Stimulated activated CD4-positive, alpha-beta T cell treated with anti-CD3 and anti-CD28 coated beads, TNF-alpha, amount 100 ng/mL, for 48 hours (primary cell): ENCODE measurements at regions not wholly inside any gene's neighbourhood (a gene's known extent, or its start where the extent isn't known, plus 50 kb on each side); places are given as distances from the start of the nearest gene placed in this dataset.
"Not testable (repeated sequence)": the region's sequence is repeated elsewhere in the genome, so short reads cannot be mapped to it uniquely, and the experiment has no call there.

ENCODE experiments used
- DNase-seq, 3 donors: peaks; one replicate each; pipeline ENCODE4 v3.0.0-alpha.2; 2020; ENCODE audit warnings: low read depth in 3 of 3

DNA sequence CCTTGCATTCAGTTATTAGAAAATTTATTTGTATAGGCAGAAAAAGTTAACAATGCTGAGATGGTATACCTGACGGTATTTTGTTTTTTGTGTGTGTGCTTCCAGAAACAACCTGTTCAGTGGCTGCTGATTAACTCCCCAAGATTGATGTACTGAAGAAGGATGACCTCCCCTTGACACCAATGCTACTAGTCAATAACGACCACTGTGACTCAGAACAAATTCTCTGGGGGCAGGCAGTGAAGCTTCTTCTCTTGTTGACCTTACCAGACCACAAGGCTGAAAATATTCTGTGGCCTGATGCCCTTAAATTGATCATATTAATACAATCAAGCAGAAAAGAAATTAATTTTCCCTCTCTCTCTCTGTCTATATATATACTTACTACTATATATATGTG, 1182.9 kb upstream of the CRIM1 start:
- no peak for DNase-seq

DNA sequence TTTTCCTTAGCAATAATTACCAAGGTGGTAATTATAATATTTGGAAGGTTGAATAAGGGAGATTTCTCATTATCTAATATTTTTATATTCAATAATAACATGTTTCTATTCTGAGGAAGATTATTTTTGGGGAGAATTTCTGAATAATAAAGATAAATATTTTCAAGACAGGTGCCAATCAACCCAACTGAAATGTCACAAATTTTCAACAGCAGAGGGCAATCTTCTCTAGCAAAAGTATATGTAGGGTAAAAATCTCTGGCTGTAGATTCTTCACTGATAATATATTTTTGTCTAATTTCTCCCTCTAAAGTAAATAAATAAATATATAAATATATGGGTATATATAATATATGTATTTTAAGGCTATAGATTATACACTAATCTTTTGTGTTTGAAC, 1187.2 kb upstream of the CRIM1 start:
- DNase-seq: no peak

DNA sequence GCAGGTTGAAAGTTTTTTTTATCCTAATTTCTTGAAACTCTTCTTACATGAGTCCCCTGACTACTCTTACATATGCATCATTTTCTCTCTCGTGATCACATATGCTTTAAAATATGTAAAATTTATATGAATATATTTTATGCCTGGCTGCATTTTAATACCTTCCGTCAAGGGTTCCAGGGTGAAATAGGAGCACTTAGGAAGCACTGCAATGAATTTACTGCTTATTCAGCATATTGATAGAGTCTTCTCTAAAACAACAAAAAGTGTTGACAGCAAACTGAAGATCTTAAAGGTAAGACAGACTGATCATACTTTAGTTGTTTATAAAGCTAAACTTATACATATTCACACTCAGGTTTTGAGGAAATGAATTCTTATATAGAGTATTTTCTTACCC, 1191.6 kb upstream of the CRIM1 start:
- no peak for DNase-seq

- no peak for DNase-seq
Measured at GRCh38 chr2:35160871-35161270, 1194.7 kb upstream of the CRIM1 start.

DNA sequence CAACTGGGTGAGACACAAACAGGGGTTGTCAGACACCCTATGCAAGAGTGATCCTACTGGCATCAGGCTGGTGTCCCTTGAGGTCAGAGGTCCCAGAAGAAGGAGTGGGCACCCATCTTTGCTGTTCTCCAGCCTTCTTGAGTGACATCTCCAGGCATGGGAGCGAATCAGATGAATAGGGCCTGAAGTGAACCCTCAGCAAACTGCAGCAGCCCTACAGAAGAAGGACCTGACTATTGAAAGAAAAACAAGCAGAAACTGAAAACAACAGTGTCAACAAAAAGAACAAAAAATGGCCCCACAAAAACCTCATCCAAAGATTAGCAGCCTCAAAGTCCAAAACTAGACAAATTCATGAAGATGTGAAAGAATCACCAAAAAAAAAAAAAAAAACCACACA, 1229.7 kb upstream of the CRIM1 start:
- DNase-seq: no peak

- DNase-seq: no peak
Measured at GRCh38 chr2:35125278-35125677, 1230.3 kb upstream of the CRIM1 start.

DNA sequence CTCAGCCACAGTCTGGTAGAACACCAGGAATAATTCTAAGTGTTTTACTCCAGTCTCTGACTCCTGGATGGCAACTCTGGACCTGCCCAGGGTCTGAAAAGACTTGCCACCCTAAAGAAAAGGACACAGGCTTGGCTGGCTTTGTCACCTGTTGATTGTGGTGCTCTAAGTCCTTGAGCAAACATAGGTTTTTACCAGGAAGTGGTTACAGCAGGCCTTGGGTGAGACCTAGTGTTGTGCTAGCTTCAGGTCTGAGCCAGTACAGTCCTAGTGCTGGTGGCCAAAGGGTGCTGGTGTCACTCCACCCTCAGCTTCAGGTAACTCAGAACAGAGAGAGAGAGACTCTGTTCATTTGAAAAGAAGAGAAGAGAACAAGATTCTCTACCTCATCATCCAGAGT, 1239.4 kb upstream of the CRIM1 start:
- no peak for DNase-seq

GRCh38 chr2:35114765-35115164, 1240.8 kb upstream of the CRIM1 start:
- no peak for DNase-seq

DNA sequence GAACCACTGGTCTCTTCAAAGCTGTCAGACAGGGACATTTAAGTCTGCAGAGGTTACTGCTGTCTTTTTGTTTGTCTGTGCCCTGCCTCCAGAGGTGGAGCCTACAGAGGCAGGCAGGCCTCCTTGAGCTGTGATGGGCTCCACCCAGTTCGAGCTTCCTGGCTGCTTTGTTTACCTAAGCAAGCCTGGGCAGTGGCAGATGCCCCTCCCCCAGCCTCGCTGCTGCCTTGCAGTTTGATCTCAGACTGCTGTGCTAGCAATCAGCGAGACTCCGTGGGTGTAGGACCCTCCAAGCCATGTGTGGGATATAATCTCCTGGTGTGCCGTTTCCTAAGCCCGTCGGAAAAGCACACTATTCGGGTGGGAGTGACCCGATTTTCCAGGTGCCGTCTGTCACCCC, 1243.2 kb upstream of the CRIM1 start:
- DNase-seq: not testable (repeated sequence)

- no peak for DNase-seq
Measured at GRCh38 chr2:35104309-35104708, 1251.3 kb upstream of the CRIM1 start.

DNA sequence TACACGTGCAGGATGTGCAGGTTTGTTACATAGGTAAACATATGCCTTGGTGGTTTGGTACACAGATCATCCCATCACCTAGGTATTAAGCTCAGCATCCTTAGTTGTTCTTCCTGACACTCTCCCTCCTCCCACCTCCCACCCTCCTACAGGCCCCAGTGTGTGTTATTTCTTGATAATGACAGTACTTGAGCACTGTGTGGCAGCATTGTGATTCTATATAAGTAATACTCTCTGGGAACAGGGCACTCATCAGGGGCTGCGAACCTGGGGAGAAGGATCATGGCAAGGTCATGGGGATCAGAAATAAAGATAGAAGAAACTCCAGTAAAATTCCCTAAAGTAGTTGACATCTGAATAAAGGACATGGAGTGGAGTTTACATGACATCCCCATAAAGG, 1256.2 kb upstream of the CRIM1 start:
- DNase-seq: no peak

- no peak for DNase-seq
Measured at GRCh38 chr2:35082072-35082471, 1273.5 kb upstream of the CRIM1 start.

- no peak for DNase-seq
Measured at GRCh38 chr2:35081622-35082015, 1274.0 kb upstream of the CRIM1 start.

GRCh38 chr2:35081001-35081621, 1274.5 kb upstream of the CRIM1 start:
- no peak for DNase-seq

- no peak for DNase-seq
Measured at GRCh38 chr2:35080231-35080910, 1275.2 kb upstream of the CRIM1 start.

DNA sequence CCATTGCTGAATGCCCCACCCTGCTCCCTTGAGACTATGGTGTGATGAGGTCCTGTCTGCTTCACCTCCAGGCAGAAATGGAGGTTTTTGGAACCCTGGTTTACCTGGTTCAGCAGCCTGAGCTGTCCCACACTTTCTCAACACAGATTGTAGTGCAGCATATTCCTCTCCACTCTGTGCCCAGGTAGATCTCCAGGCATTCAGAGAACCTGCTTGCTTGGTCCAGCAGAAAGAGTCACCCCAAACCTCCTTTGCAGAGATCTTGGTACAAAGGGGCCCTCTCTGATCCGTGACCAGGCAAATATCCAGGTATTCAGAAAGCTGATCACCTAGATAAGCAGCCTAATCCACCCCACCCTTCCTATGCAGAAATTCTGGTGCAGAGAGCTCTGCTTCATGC, 1288.2 kb upstream of the CRIM1 start:
- no peak for DNase-seq

- DNase-seq: no peak
Measured at GRCh38 chr2:35063836-35064235, 1291.7 kb upstream of the CRIM1 start.

- no peak for DNase-seq
Measured at GRCh38 chr2:35035883-35036282, 1319.7 kb upstream of the CRIM1 start.

DNA sequence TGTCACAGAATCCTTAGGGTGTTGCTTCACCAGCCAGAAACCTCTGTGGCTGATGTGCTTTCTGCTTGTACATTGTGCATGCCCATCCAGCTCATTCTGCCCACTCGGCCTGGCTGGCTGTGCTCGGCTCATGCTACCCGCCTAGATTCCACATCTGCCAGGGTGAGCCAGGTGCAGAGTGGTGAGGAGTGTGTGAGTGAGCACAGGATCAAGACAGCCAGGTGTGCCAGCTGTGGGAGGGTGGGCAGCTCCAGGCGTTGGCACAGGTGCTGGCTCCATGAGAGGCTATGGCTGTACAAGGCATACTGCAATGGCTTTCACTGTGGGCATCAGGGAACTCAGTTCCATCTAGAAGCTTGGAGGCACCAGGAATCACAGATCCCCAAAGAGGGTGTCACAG, 1321.8 kb upstream of the CRIM1 start:
- DNase-seq: no peak

- no peak for DNase-seq
Measured at GRCh38 chr2:35023545-35023944, 1332.0 kb upstream of the CRIM1 start.

GRCh38 chr2:35000453-35000852, 1355.1 kb upstream of the CRIM1 start:
- no peak for DNase-seq

GRCh38 chr2:34998741-34999140, 1356.8 kb upstream of the CRIM1 start:
- no peak for DNase-seq

DNA sequence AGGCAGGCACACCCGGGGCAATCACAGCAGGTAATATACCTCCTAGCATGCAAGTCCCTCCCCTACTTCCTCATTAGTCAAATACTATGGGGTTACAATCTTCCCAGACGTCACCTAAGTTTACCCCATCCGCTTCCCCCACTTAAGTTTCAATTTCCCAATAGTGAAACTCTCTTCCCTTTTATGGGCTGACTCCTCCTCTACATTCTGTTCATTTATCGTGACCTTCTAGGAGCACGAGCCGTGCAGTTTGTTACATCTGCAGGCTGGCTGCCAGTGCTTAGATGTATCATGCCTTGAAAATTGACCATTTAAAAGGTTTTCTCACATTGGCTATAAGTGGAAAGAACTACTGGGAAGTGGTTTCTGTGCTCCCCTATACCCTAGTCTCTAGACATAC, 1357.8 kb upstream of the CRIM1 start:
- no peak for DNase-seq

DNA sequence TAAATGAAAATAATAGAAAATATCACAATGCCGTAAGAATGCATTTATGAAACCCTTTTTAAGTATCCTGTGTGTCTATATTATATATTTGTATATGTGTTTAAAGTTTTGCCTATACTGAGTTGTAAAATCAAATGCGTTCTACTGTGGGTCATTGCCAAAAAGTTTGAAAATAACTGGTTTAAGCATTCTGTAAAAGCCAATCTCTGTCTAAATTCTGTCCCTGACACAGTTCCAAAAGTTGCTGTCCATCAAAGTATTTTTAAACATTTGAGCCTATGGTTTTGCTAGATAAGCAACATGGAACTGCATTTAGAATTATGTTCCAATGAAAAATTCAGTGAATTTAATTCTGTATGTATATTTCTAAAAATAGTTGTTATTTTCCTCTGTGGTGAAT, 1360.4 kb upstream of the CRIM1 start:
- DNase-seq: no peak
